ENCODE measurements at regions not wholly inside any gene's neighbourhood (a gene's known extent, or its start where the extent isn't known, plus 50 kb on each side); places are given as distances from the start of the nearest gene placed in this dataset.

- DNase-seq: no peak
These were observed 160.9 kb upstream of the SLCO3A1 start for GRCh38 chr15:91692596-91692995.

- DNase-seq: no peak
These were observed 159.2 kb upstream of the SLCO3A1 start for GRCh38 chr15:91694131-91694830.

GRCh38 chr15:91694831-91695210, 158.7 kb upstream of the SLCO3A1 start:
- no peak for DNase-seq

- no peak for DNase-seq
These were observed 157.7 kb upstream of the SLCO3A1 start for GRCh38 chr15:91695799-91696198.

GRCh38 chr15:91696981-91697380, 156.5 kb upstream of the SLCO3A1 start:
- DNase-seq: no peak

- no peak for DNase-seq
These were observed 155.3 kb upstream of the SLCO3A1 start for GRCh38 chr15:91698241-91698640.

- DNase-seq: no peak
These were observed 153.8 kb upstream of the SLCO3A1 start for GRCh38 chr15:91699741-91700140.

- DNase-seq: no peak
These were observed 150.2 kb upstream of the SLCO3A1 start for GRCh38 chr15:91703274-91703673.

GRCh38 chr15:91704343-91704742, 149.2 kb upstream of the SLCO3A1 start:
- DNase-seq: no peak

GRCh38 chr15:91706322-91707032, 147.0 kb upstream of the SLCO3A1 start:
- DNase-seq: peak; percentile 52

GRCh38 chr15:91710080-91710698, 143.3 kb upstream of the SLCO3A1 start:
- no peak for DNase-seq

- DNase-seq: no peak
These were observed 142.0 kb upstream of the SLCO3A1 start for GRCh38 chr15:91711384-91712033.

- DNase-seq: no peak
These were observed 141.2 kb upstream of the SLCO3A1 start for GRCh38 chr15:91712286-91712685.

- no peak for DNase-seq
These were observed 137.0 kb upstream of the SLCO3A1 start for GRCh38 chr15:91716536-91716935.

GRCh38 chr15:91717811-91718210, 135.7 kb upstream of the SLCO3A1 start:
- DNase-seq: no peak

GRCh38 chr15:91723959-91724358, 129.5 kb upstream of the SLCO3A1 start:
- no peak for DNase-seq

- no peak for DNase-seq
These were observed 119.8 kb upstream of the SLCO3A1 start for GRCh38 chr15:91733661-91734060.

GRCh38 chr15:91737151-91737818, 116.2 kb upstream of the SLCO3A1 start:
- no peak for DNase-seq

GRCh38 chr15:91741986-91742385, 111.5 kb upstream of the SLCO3A1 start:
- DNase-seq: no peak

GRCh38 chr15:91751611-91752010, 101.9 kb upstream of the SLCO3A1 start:
- no peak for DNase-seq

GRCh38 chr15:91752081-91752785, 101.3 kb upstream of the SLCO3A1 start:
- no peak for DNase-seq

GRCh38 chr15:91759560-91759959, 93.9 kb upstream of the SLCO3A1 start:
- DNase-seq: no peak
